ENCODE measurements at regions not wholly inside any gene's neighbourhood (a gene's known extent, or its start where the extent isn't known, plus 50 kb on each side); places are given as distances from the start of the nearest gene placed in this dataset.

GRCh38 chr18:39701055-39701783 is 2135.6 kb upstream of the CELF4 start:
- intact Hi-C loops (cut with DNase I): no loop called here
- no peak for DNase-seq (ENCODE audit: low spot score)
- no peak for ATAC-seq

GRCh38 chr18:39699340-39699964 is 2133.9 kb upstream of the CELF4 start:
- no peak for ATAC-seq
- DNase-seq (ENCODE audit: low spot score): no peak
- intact Hi-C loops (cut with DNase I): no loop called here

GRCh38 chr18:39698436-39698835 is 2132.8 kb upstream of the CELF4 start:
- DNase-seq (ENCODE audit: low spot score) (no peak), ATAC-seq (no peak)
- intact Hi-C loops (cut with DNase I): no loop called here

- DNase-seq (ENCODE audit: low spot score) (no peak), ATAC-seq (no peak)
- intact Hi-C loops (cut with DNase I): no loop called here
Observed at GRCh38 chr18:39693359-39693758, 2127.8 kb upstream of the CELF4 start.

- intact Hi-C loops (cut with DNase I): no loop called here
- DNase-seq (ENCODE audit: low spot score) (no peak), ATAC-seq (no peak)
Observed at GRCh38 chr18:39692367-39693015, 2126.9 kb upstream of the CELF4 start.

- DNase-seq (ENCODE audit: low spot score) (no peak), ATAC-seq (no peak)
- intact Hi-C loops (cut with DNase I): no loop called here
Observed at GRCh38 chr18:39685303-39685902, 2119.8 kb upstream of the CELF4 start.

GRCh38 chr18:39681061-39681460 is 2115.5 kb upstream of the CELF4 start:
- intact Hi-C loops (cut with DNase I): no loop called here
- DNase-seq (ENCODE audit: low spot score): no peak
- ATAC-seq: no peak

GRCh38 chr18:39675906-39676305 is 2110.3 kb upstream of the CELF4 start:
- no peak for ATAC-seq
- no peak for DNase-seq (ENCODE audit: low spot score)
- intact Hi-C loops (cut with DNase I): no loop called here

GRCh38 chr18:39675368-39675767 is 2109.8 kb upstream of the CELF4 start:
- intact Hi-C loops (cut with DNase I): no loop called here
- peak; percentile 10 for ATAC-seq

GRCh38 chr18:39672171-39672570 is 2106.6 kb upstream of the CELF4 start:
- DNase-seq (ENCODE audit: low spot score) (no peak), ATAC-seq (no peak)
- intact Hi-C loops (cut with DNase I): no loop called here

More at GRCh38 chr18:39675368-39675767, 2109.8 kb upstream of the CELF4 start:
- no peak for DNase-seq (ENCODE audit: low spot score)

- intact Hi-C loops (cut with DNase I): no loop called here
- ATAC-seq (no peak), DNase-seq (ENCODE audit: low spot score) (no peak)
Observed at GRCh38 chr18:39667905-39668304, 2102.3 kb upstream of the CELF4 start.

GRCh38 chr18:39666541-39666940 is 2100.9 kb upstream of the CELF4 start:
- intact Hi-C loops (cut with DNase I): no loop called here

GRCh38 chr18:39661856-39662366 is 2096.3 kb upstream of the CELF4 start:
- DNase-seq (ENCODE audit: low spot score) (no peak), ATAC-seq (no peak)
- intact Hi-C loops (cut with DNase I): no loop called here

More at GRCh38 chr18:39666541-39666940, 2100.9 kb upstream of the CELF4 start:
- no peak for ATAC-seq
- DNase-seq (ENCODE audit: low spot score): no peak

GRCh38 chr18:39660141-39660540 is 2094.5 kb upstream of the CELF4 start:
- intact Hi-C loops (cut with DNase I): no loop called here
- no peak for ATAC-seq
- DNase-seq (ENCODE audit: low spot score): no peak

- intact Hi-C loops (cut with DNase I): no loop called here
- no peak for ATAC-seq
Observed at GRCh38 chr18:39655341-39655740, 2089.7 kb upstream of the CELF4 start.

GRCh38 chr18:39653221-39653620 is 2087.6 kb upstream of the CELF4 start:
- no peak for DNase-seq (ENCODE audit: low spot score)
- intact Hi-C loops (cut with DNase I): no loop called here
- ATAC-seq: no peak

More at GRCh38 chr18:39655341-39655740, 2089.7 kb upstream of the CELF4 start:
- DNase-seq (ENCODE audit: low spot score): no peak

- intact Hi-C loops (cut with DNase I): no loop called here
- DNase-seq (ENCODE audit: low spot score) (no peak), ATAC-seq (no peak)
Observed at GRCh38 chr18:39648616-39649015, 2083.0 kb upstream of the CELF4 start.

GRCh38 chr18:39647627-39648534 is 2082.3 kb upstream of the CELF4 start:
- no peak for ATAC-seq
- intact Hi-C loops (cut with DNase I): no loop called here

GRCh38 chr18:39638224-39638623 is 2072.6 kb upstream of the CELF4 start:
- DNase-seq (ENCODE audit: low spot score): no peak
- intact Hi-C loops (cut with DNase I): no loop called here
- no peak for ATAC-seq

More at GRCh38 chr18:39647627-39648534, 2082.3 kb upstream of the CELF4 start:
- DNase-seq (ENCODE audit: low spot score): no peak
